Tibial nerve (tissue), 4 donors: ENCODE measurements at regions not wholly inside any gene's neighbourhood (a gene's known extent, or its start where the extent isn't known, plus 50 kb on each side); places are given as distances from the start of the nearest gene placed in this dataset.

Source experiments
- EP300 ChIP-seq, 2 donors: sonication (generic); formaldehyde crosslinking; IDR thresholded peaks; one replicate each; pipeline ENCODE4 v1.6.1; 2017; ENCODE audit warnings: antibody characterized with exemption in 2 of 2, mild to moderate bottlenecking in 1 of 2
- TF ChIP-seq, protein P1 (sequence below), 5 experiments: fragments of 200-600 bp in 3 of 5; fragments of 450-650 bp in 2 of 5; sonication (generic) in 3 of 5; IDR thresholded peaks; one replicate each; pipeline ENCODE4 v1.5.1; 2016 to 2019; ENCODE audit warnings: antibody characterized with exemption in 5 of 5, mild to moderate bottlenecking in 3 of 5, moderate library complexity in 2 of 5

DNA sequence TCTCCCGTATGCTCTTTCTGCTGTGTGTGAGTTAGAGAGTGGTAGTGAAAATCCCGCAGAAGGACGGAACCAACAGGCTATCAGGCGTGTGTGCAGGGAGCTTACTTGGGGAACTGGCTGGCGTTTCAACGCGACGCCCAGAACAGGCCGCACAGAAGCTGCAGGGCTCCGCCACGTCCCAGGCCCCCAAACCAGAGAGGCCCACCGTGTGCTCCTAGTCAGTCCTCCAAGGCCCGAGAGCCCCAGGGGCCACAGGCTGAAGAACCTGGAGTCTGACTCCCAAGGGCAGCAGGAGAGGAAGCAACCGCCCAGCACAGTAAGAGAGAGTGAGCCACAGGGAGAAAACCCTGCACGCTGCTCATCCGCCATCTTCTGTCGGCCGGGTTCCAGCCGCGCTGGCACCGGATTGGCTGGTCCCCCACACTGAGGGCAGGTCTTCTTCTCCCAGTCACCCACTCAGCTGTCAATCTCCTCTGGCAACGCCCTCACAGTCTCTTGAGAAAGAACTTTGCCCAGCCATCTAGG, 730.6 kb upstream of the VSTM2A start:
- TF ChIP-seq, protein P1, sequence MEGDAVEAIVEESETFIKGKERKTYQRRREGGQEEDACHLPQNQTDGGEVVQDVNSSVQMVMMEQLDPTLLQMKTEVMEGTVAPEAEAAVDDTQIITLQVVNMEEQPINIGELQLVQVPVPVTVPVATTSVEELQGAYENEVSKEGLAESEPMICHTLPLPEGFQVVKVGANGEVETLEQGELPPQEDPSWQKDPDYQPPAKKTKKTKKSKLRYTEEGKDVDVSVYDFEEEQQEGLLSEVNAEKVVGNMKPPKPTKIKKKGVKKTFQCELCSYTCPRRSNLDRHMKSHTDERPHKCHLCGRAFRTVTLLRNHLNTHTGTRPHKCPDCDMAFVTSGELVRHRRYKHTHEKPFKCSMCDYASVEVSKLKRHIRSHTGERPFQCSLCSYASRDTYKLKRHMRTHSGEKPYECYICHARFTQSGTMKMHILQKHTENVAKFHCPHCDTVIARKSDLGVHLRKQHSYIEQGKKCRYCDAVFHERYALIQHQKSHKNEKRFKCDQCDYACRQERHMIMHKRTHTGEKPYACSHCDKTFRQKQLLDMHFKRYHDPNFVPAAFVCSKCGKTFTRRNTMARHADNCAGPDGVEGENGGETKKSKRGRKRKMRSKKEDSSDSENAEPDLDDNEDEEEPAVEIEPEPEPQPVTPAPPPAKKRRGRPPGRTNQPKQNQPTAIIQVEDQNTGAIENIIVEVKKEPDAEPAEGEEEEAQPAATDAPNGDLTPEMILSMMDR (IDR thresholded peaks at IDR 0.05), result no peak
- no peak for TF ChIP-seq EP300 (IDR thresholded peaks at IDR 0.05)
